ENCODE measurements at regions not wholly inside any gene's neighbourhood (a gene's known extent, or its start where the extent isn't known, plus 50 kb on each side); places are given as distances from the start of the nearest gene placed in this dataset.

GRCh38 chr15:26191193-26191592 lies 328.1 kb upstream of the ATP10A start:
- TF ChIP-seq POLR2A (IDR thresholded peaks at IDR 0.05; ENCODE audit: low read depth, low read length) (no peak), POLR2AphosphoS5 (IDR thresholded peaks at IDR 0.05; ENCODE audit: low read depth, low read length) (no peak)

Data from GM12891 (cell line).